ENCODE measurements at regions not wholly inside any gene's neighbourhood (a gene's known extent, or its start where the extent isn't known, plus 50 kb on each side); places are given as distances from the start of the nearest gene placed in this dataset.

- Mint-ChIP-seq H3K27me3 (ENCODE audit: unreplicated experiment) (no peaks in the 10 kb centered on the region), H3K27ac (ENCODE audit: unreplicated experiment) (no peak overlapping the region), H3K4me1 (ENCODE audit: unreplicated experiment) (no peaks in the 10 kb centered on the region), H3K36me3 (ENCODE audit: unreplicated experiment) (no peaks in the 10 kb centered on the region), H3K4me3 (ENCODE audit: unreplicated experiment) (no peak overlapping the region), H3K9me3 (ENCODE audit: unreplicated experiment) (no peaks in the 10 kb centered on the region)
- no peak for DNase-seq (ENCODE audit: extremely low spot score, unreplicated experiment)
- no peak for TF ChIP-seq CTCF (IDR thresholded peaks at IDR 0.05)
Observed at GRCh38 chr14:26959972-26960660, 362.3 kb upstream of the NOVA1 start.

- no peak for TF ChIP-seq CTCF (IDR thresholded peaks at IDR 0.05)
- H3K27ac Mint-ChIP-seq (ENCODE audit: unreplicated experiment) = no peak overlapping the region
- no peak overlapping the region for H3K4me3 Mint-ChIP-seq (ENCODE audit: unreplicated experiment)
- no peaks in the 10 kb centered on the region for H3K27me3 Mint-ChIP-seq (ENCODE audit: unreplicated experiment)
- no peaks in the 10 kb centered on the region for H3K9me3 Mint-ChIP-seq (ENCODE audit: unreplicated experiment)
- no peak for DNase-seq (ENCODE audit: extremely low spot score, unreplicated experiment)
- no peaks in the 10 kb centered on the region for H3K36me3 Mint-ChIP-seq (ENCODE audit: unreplicated experiment)
- H3K4me1 Mint-ChIP-seq (ENCODE audit: unreplicated experiment) = no peaks in the 10 kb centered on the region
Observed at GRCh38 chr14:26963711-26964110, 365.9 kb upstream of the NOVA1 start.

- peaks cover 4% of the 10 kb centered on the region for H3K9me3 Mint-ChIP-seq (ENCODE audit: unreplicated experiment)
- DNase-seq (ENCODE audit: extremely low spot score, unreplicated experiment) = no peak
- H3K4me3 Mint-ChIP-seq (ENCODE audit: unreplicated experiment) = no peak overlapping the region
- no peaks in the 10 kb centered on the region for H3K27me3 Mint-ChIP-seq (ENCODE audit: unreplicated experiment)
- no peak overlapping the region for H3K27ac Mint-ChIP-seq (ENCODE audit: unreplicated experiment)
- no peaks in the 10 kb centered on the region for H3K36me3 Mint-ChIP-seq (ENCODE audit: unreplicated experiment)
- no peaks in the 10 kb centered on the region for H3K4me1 Mint-ChIP-seq (ENCODE audit: unreplicated experiment)
- TF ChIP-seq CTCF (IDR thresholded peaks at IDR 0.05) = no peak
Observed at GRCh38 chr14:26965490-26965889, 367.7 kb upstream of the NOVA1 start.

GRCh38 chr14:26966908-26967307 is 369.1 kb upstream of the NOVA1 start:
- no peak for TF ChIP-seq CTCF (IDR thresholded peaks at IDR 0.05)
- no peaks in the 10 kb centered on the region for H3K4me1 Mint-ChIP-seq (ENCODE audit: unreplicated experiment)
- H3K36me3 Mint-ChIP-seq (ENCODE audit: unreplicated experiment) = no peaks in the 10 kb centered on the region
- no peaks in the 10 kb centered on the region for H3K27me3 Mint-ChIP-seq (ENCODE audit: unreplicated experiment)
- H3K27ac Mint-ChIP-seq (ENCODE audit: unreplicated experiment) = no peak overlapping the region
- H3K9me3 Mint-ChIP-seq (ENCODE audit: unreplicated experiment) = peaks cover 4% of the 10 kb centered on the region
- no peak for DNase-seq (ENCODE audit: extremely low spot score, unreplicated experiment)
- no peak overlapping the region for H3K4me3 Mint-ChIP-seq (ENCODE audit: unreplicated experiment)

- no peaks in the 10 kb centered on the region for H3K36me3 Mint-ChIP-seq (ENCODE audit: unreplicated experiment)
- no peak overlapping the region for H3K27ac Mint-ChIP-seq (ENCODE audit: unreplicated experiment)
- TF ChIP-seq CTCF (IDR thresholded peaks at IDR 0.05) = no peak
- no peaks in the 10 kb centered on the region for H3K27me3 Mint-ChIP-seq (ENCODE audit: unreplicated experiment)
- no peaks in the 10 kb centered on the region for H3K4me1 Mint-ChIP-seq (ENCODE audit: unreplicated experiment)
- DNase-seq (ENCODE audit: extremely low spot score, unreplicated experiment) = no peak
- no peak overlapping the region for H3K4me3 Mint-ChIP-seq (ENCODE audit: unreplicated experiment)
- H3K9me3 Mint-ChIP-seq (ENCODE audit: unreplicated experiment) = no peaks in the 10 kb centered on the region
Observed at GRCh38 chr14:26974965-26975364, 377.1 kb upstream of the NOVA1 start.

Data from osteocyte (in vitro differentiated cells).